ENCODE measurements at regions not wholly inside any gene's neighbourhood (a gene's known extent, or its start where the extent isn't known, plus 50 kb on each side); places are given as distances from the start of the nearest gene placed in this dataset.
"Not testable (repeated sequence)": the region's sequence is repeated elsewhere in the genome, so short reads cannot be mapped to it uniquely, and the experiment has no call there.

- no peak for DNase-seq (ENCODE audit: low read depth)
- H3K4me3 ChIP-seq (ENCODE audit: control insufficient read depth, low read depth, low read length) = no peak overlapping the region
- TF ChIP-seq CTCF (IDR thresholded peaks at IDR 0.05; ENCODE audit: control insufficient read depth, insufficient read depth, low read depth, low read length, missing control alignments) = no peak
Measured at GRCh38 chr20:43831481-43832065, 83.1 kb upstream of the TOX2 start.

- TF ChIP-seq CTCF (IDR thresholded peaks at IDR 0.05; ENCODE audit: control insufficient read depth, insufficient read depth, low read depth, low read length, missing control alignments) = no peak
- no peak for DNase-seq (ENCODE audit: low read depth)
- no peak overlapping the region for H3K4me3 ChIP-seq (ENCODE audit: control insufficient read depth, low read depth, low read length)
Measured at GRCh38 chr20:43830883-43831282, 83.8 kb upstream of the TOX2 start.

GRCh38 chr20:43829951-43830690 lies 84.5 kb upstream of the TOX2 start:
- no peak for TF ChIP-seq CTCF (IDR thresholded peaks at IDR 0.05; ENCODE audit: control insufficient read depth, insufficient read depth, low read depth, low read length, missing control alignments)
- H3K4me3 ChIP-seq (ENCODE audit: control insufficient read depth, low read depth, low read length) = no peak overlapping the region
- DNase-seq (ENCODE audit: low read depth) = no peak

GRCh38 chr20:43827940-43828562 lies 86.6 kb upstream of the TOX2 start:
- DNase-seq (ENCODE audit: low read depth) = no peak
- no peak overlapping the region for H3K4me3 ChIP-seq (ENCODE audit: control insufficient read depth, low read depth, low read length)
- no peak for TF ChIP-seq CTCF (IDR thresholded peaks at IDR 0.05; ENCODE audit: control insufficient read depth, insufficient read depth, low read depth, low read length, missing control alignments)

- not testable (repeated sequence) for H3K4me3 ChIP-seq (ENCODE audit: control insufficient read depth, low read depth, low read length); DNase-seq (ENCODE audit: low read depth)
Measured at GRCh38 chr20:43826943-43827342, 87.7 kb upstream of the TOX2 start.

- H3K4me3 ChIP-seq (ENCODE audit: control insufficient read depth, low read depth, low read length) = no peak overlapping the region
- no peak for TF ChIP-seq CTCF (IDR thresholded peaks at IDR 0.05; ENCODE audit: control insufficient read depth, insufficient read depth, low read depth, low read length, missing control alignments)
- DNase-seq (ENCODE audit: low read depth) = no peak
Measured at GRCh38 chr20:43825581-43825980, 89.1 kb upstream of the TOX2 start.

GRCh38 chr20:43825051-43825402 lies 89.6 kb upstream of the TOX2 start:
- no peak for TF ChIP-seq CTCF (IDR thresholded peaks at IDR 0.05; ENCODE audit: control insufficient read depth, insufficient read depth, low read depth, low read length, missing control alignments)
- DNase-seq (ENCODE audit: low read depth) = no peak
- H3K4me3 ChIP-seq (ENCODE audit: control insufficient read depth, low read depth, low read length) = no peak overlapping the region
